Heart right ventricle (tissue), 16 donors: ENCODE measurements at regions not wholly inside any gene's neighbourhood (a gene's known extent, or its start where the extent isn't known, plus 50 kb on each side); places are given as distances from the start of the nearest gene placed in this dataset.

ENCODE experiments used
- ATAC-seq, 8 donors: fragments of 200-7000 bp; cut with Tn5 transposase; one replicate each; pipeline ENCODE4 v1.9.1; 2020; ENCODE audit warnings: mild to moderate bottlenecking in 8 of 8, moderate library complexity in 8 of 8, moderate number of reproducible peaks in 1 of 8
- DNase-seq, 2 donors: peaks; one replicate each; pipeline ENCODE4 v3.0.0-alpha.2; 2020
- H3K27ac ChIP-seq, 10 donors: fragments of 200-600 bp; sonication (generic) in 2 of 10; one replicate each; pipeline versions ENCODE4 v1.5.0 to v1.8.0; 2020 to 2022; ENCODE audit warnings: mild to moderate bottlenecking in 3 of 10
- H3K27me3 ChIP-seq, 7 donors: fragments of 200-600 bp; one replicate each; pipeline ENCODE4 v1.8.0; 2021 to 2022; ENCODE audit warnings: mild to moderate bottlenecking in 2 of 7
- H3K36me3 ChIP-seq, 9 donors: fragments of 200-600 bp; sonication (generic) in 1 of 9; one replicate each; pipeline versions ENCODE4 v1.5.0 to v1.8.0; 2020 to 2022; ENCODE audit warnings: mild to moderate bottlenecking in 2 of 9
- H3K4me1 ChIP-seq, 9 donors: fragments of 200-600 bp; sonication (generic) in 1 of 9; one replicate each; pipeline versions ENCODE4 v1.5.0 to v1.8.0; 2020 to 2022; ENCODE audit warnings: mild to moderate bottlenecking in 4 of 9
- H3K4me3 ChIP-seq, 10 donors: fragments of 200-600 bp; sonication (generic) in 2 of 10; one replicate each; pipeline versions ENCODE4 v1.5.0 to v1.8.0; 2020 to 2022; ENCODE audit warnings: mild to moderate bottlenecking in 7 of 10, moderate library complexity in 2 of 10
- H3K9me3 ChIP-seq, 11 donors: fragments of 200-600 bp in 10 of 11; sonication (generic) in 2 of 11; one replicate each; pipeline versions ENCODE4 v1.5.0 to v1.8.0; 2013 to 2022; ENCODE audit warnings: mild to moderate bottlenecking in 2 of 11, control low read depth in 1 of 11, moderate library complexity in 1 of 11
- CTCF ChIP-seq, 9 donors: fragments of 200-600 bp; sonication (generic) in 2 of 9; IDR thresholded peaks; one replicate each; pipeline versions ENCODE4 v1.5.0 to v1.8.0; 2021 to 2022; ENCODE audit warnings: antibody characterized with exemption in 9 of 9, mild to moderate bottlenecking in 5 of 9, moderate library complexity in 1 of 9
- WGBS, 2 donors: extraction: QIAGEN DNeasy Blood & Tissue Kit; methylation state at CpG; one replicate each; pipeline ENCODE4 v1.1.7; 2013; ENCODE audit warnings: inconsistent platforms in 1 of 2; 5-methylcytosine and 5-hydroxymethylcytosine counted together
- intact Hi-C, 10 donors: fragments of 100-400 bp; cut with DNase I; formaldehyde crosslinking; loops; one replicate each; pipeline versions ENCODE4 v1.11.1 to v1.14.2; 2022
- donor health status: Arrhythmogenic right ventricular cardiomyopathy.
- donor health status: ischemic (EF 13 %, LVEDD 7.1; RV severe dilation, severe dysfunction).
- donor health status: healthy with polysubstance abuse.
- donor health status: DM: no; HTN: yes; CAD: no.
- donor health status: DM: no; HTN: no; CAD: no.
- donor health status: ischemic (EF 25% LVEDD 6.9; RV normal size, moderate dysfunction).
- donor health status: ischemic (EF 25% LVEDD 5.7; RV mildly dilated, moderate dysfunction).
- donor health status: healthy.
- donor health status: DM: yes; HTN: yes; CAD: no.
- donor health status: Ischemic cardiomyopathy.
- donor health status: ischemic (EF 35%, LVEDD 5.7; RV mildly dilated, moderate dysfunction).
- donor health status: nonischemic (EF 11% LVEDD 7.7; RV severe dilation, severe dysfunction).
- donor health status: DM: yes; HTN: yes; CAD: no.
- donor health status: PGD.
- donor health status: ischemic (EF 29% LVEDD 5.4; RV normal size, mild dysfunction).
- donor health status: nonischemic (EF 23%, LVEDD 6.1; RV moderate dilation, normal function).

GRCh38 chr3:20905210-20905805, 719.3 kb upstream of the SGO1 start:
- no peak for ATAC-seq
- Histone ChIP-seq H3K4me1 (no peaks in the 10 kb centered on the region), H3K36me3 (no peaks in the 10 kb centered on the region), H3K27me3 (peaks cover 0 to 2% (median 0%) of the 10 kb centered on the region in 7 donors), H3K9me3 (peaks cover 0 to 4% (median 0%) of the 10 kb centered on the region in 11 donors), H3K27ac (no peak overlapping the region), H3K4me3 (no peak overlapping the region)
- no peak for TF ChIP-seq CTCF (IDR thresholded peaks at IDR 0.05)
- intact Hi-C loops = no loop called here
- no peak for DNase-seq
- 69 to 73% methylated on average over 8 of the region's 8 CpGs for WGBS, 2 donors

GRCh38 chr3:20904671-20905070, 718.7 kb upstream of the SGO1 start:
- TF ChIP-seq CTCF (IDR thresholded peaks at IDR 0.05) = no peak
- H3K4me3 ChIP-seq = no peak overlapping the region
- no peaks in the 10 kb centered on the region for H3K4me1 ChIP-seq
- no peak for ATAC-seq
- intact Hi-C loops = no loop called here
- no peaks in the 10 kb centered on the region for H3K36me3 ChIP-seq
- H3K27ac ChIP-seq = no peak overlapping the region
- H3K9me3 ChIP-seq = peaks cover 0 to 6% (median 0%) of the 10 kb centered on the region in 11 donors
- no peak for DNase-seq
- peaks cover 0 to 2% (median 0%) of the 10 kb centered on the region in 7 donors for H3K27me3 ChIP-seq
- WGBS, 2 donors = 23 to 30% methylated on average over 3 of the region's 3 CpGs

GRCh38 chr3:20898962-20899361, 713.0 kb upstream of the SGO1 start:
- intact Hi-C loops = loop anchor here in 1 of 10 donors (10.0 kb wide), 1 partner anchor 56 kb away; no protein-coding TSS in a partner anchor
- Histone ChIP-seq H3K4me1 (no peaks in the 10 kb centered on the region), H3K9me3 (peaks cover 0 to 37% (median 0%) of the 10 kb centered on the region in 11 donors), H3K4me3 (no peak overlapping the region), H3K27ac (no peak overlapping the region), H3K36me3 (no peaks in the 10 kb centered on the region), H3K27me3 (no peaks in the 10 kb centered on the region)
- no peak for TF ChIP-seq CTCF (IDR thresholded peaks at IDR 0.05)
- DNase-seq = no peak
- ATAC-seq = no peak
- 88 to 91% methylated on average over 2 of the region's 2 CpGs for WGBS, 2 donors

GRCh38 chr3:20890111-20890519, 704.1 kb upstream of the SGO1 start:
- H3K9me3 ChIP-seq = peaks cover 0 to 17% (median 0%) of the 10 kb centered on the region in 11 donors

More at GRCh38 chr3:20890111-20890519, 704.1 kb upstream of the SGO1 start:
- 30 to 34% methylated on average over 2 of the region's 2 CpGs for WGBS, 2 donors
- Histone ChIP-seq H3K4me1 (no peaks in the 10 kb centered on the region), H3K27me3 (no peaks in the 10 kb centered on the region), H3K27ac (no peak overlapping the region), H3K4me3 (no peak overlapping the region), H3K36me3 (no peaks in the 10 kb centered on the region)
- ATAC-seq (no peak), DNase-seq (no peak)
- TF ChIP-seq CTCF (IDR thresholded peaks at IDR 0.05) = no peak
- intact Hi-C loops = loop anchor here in 1 of 10 donors (10.0 kb wide), 1 partner anchor 65 kb away; no protein-coding TSS in a partner anchor
